AG09309 (cell line): ENCODE measurements at regions not wholly inside any gene's neighbourhood (a gene's known extent, or its start where the extent isn't known, plus 50 kb on each side); places are given as distances from the start of the nearest gene placed in this dataset.
A peak's percentile ranks its signal among the peaks of the same experiment; 100 is the strongest.

Experiments
- DNase-seq: peaks from one replicate; pipeline ENCODE4 v3.0.0-alpha.2; 2010; ENCODE audit warnings: low read depth
- H3K4me3 ChIP-seq: 2 replicates; pipeline ENCODE4 v1.5.1; 2011; ENCODE audit warnings: mild to moderate bottlenecking, low read depth, low read length, moderate library complexity; ENCODE audit not compliant: control insufficient read depth
- CTCF ChIP-seq: IDR thresholded peaks from 2 replicates; pipeline ENCODE4 v1.5.1; 2011; ENCODE audit warnings: mild to moderate bottlenecking, low read depth, low read length, inconsistent platforms; ENCODE audit not compliant: insufficient read depth, control insufficient read depth; ENCODE audit errors: missing control alignments

GRCh38 chr9:110036286-110036685, 171.7 kb downstream of the C9orf152 start:
- DNase-seq: no peak
- TF ChIP-seq CTCF: no peak
- H3K4me3 ChIP-seq: no peak overlapping the region

DNA sequence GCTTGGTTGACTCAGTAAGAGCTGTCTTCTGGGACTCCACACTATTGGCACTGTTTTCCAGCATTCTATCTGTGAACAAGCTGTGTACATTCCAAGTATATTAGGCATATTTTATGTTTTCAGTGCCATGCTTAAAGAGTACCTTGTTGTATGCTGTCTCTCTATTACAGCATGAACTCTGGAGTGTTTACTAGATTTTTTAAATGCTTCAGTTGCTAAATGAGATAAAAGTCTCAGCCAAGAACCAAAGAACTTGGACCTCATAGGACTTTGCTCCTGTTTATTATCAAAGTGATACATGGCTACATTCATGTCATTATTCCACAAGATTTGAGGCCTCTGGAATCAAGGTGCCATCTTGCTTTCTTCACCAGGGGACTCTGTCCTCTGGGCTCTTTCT, 167.2 kb downstream of the C9orf152 start:
- H3K4me3 ChIP-seq: no peak overlapping the region
- TF ChIP-seq CTCF: no peak
- peak; percentile 59 for DNase-seq

GRCh38 chr9:110041452-110041851, 166.5 kb downstream of the C9orf152 start:
- DNase-seq: no peak
- H3K4me3 ChIP-seq: no peak overlapping the region
- TF ChIP-seq CTCF: no peak

GRCh38 chr9:110047232-110047954, 160.6 kb downstream of the C9orf152 start:
- no peak overlapping the region for H3K4me3 ChIP-seq
- no peak for TF ChIP-seq CTCF
- no peak for DNase-seq

DNA sequence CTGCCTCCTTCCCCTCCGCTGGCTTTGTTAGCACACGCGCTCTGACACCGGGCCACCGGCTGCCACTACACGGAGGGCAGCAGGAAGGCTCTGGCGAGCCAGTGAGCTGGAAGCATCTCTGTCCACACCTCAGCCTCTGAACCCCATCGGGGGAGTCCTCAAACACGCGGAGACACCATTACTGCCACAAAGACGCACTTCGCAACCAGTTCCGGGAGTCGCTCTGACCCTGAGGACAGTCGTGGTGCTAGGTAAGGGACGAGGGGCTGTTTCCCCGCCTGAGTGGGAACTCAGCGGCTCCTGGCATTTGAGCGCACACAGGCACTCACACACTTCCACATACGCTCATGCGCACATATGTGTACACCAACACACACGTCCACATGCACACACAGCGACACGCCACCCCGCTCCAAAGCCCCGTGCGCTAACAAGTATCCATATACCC, 160.0 kb downstream of the C9orf152 start:
- peak overlapping the region; percentile 100 for H3K4me3 ChIP-seq
- no peak for DNase-seq
- TF ChIP-seq CTCF: no peak

DNA sequence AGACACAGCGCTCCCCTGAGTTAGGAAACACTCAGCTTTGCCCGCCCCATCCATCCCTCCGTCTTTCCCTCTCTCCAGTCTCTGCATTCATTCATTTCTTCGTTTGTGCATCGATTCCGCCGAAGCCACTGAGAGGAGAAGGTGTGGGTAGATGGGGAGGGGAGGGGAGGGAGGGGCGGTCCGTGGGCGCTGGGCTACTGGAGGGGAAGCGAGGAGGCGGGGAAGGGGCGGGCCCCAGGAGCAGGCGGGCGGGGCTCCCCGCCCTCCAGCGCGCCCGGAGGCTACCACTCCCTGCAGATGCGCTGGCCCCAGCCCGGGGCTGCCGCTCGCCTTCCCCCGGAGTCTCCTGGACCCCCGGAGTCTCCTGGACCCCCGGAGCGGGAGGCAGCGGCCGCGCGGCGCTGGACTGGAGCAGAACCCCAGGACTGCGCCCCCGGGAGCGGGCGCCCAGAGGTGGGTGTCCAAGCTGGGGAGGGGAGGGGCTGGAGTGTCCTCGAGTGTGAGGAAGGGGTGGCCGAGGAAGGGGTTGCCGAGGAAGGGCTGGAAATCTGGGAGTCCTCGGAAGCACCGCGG, 159.5 kb downstream of the C9orf152 start:
- TF ChIP-seq CTCF: no peak
- DNase-seq: no peak
- H3K4me3 ChIP-seq: peak overlapping the region; percentile 100
